Transverse colon (tissue), 3 donors: ENCODE measurements at regions not wholly inside any gene's neighbourhood (a gene's known extent, or its start where the extent isn't known, plus 50 kb on each side); places are given as distances from the start of the nearest gene placed in this dataset.

Experiments
- EP300 ChIP-seq: sonication (generic); formaldehyde crosslinking; IDR thresholded peaks from one replicate; pipeline ENCODE4 v1.6.1; 2017; ENCODE audit warnings: antibody characterized with exemption, low read depth
- POLR2AphosphoS5 ChIP-seq, 3 donors: sonication (generic); formaldehyde crosslinking; IDR thresholded peaks; one replicate each; pipeline ENCODE4 v1.6.1; 2016; ENCODE audit warnings: antibody characterized with exemption in 3 of 3

GRCh38 chr2:12251121-12251520, 465.6 kb upstream of the TRIB2 start:
- TF ChIP-seq EP300: no peak
- TF ChIP-seq POLR2AphosphoS5 (IDR thresholded peaks at IDR 0.05): no peak
